SHP77 (cell line): ENCODE measurements at regions not wholly inside any gene's neighbourhood (a gene's known extent, or its start where the extent isn't known, plus 50 kb on each side); places are given as distances from the start of the nearest gene placed in this dataset.

Source experiments
- DNase-seq, 2 experiments: peaks; one replicate each; lab custom pipeline; 2025; lab: John Stamatoyannopoulos, UW

DNA sequence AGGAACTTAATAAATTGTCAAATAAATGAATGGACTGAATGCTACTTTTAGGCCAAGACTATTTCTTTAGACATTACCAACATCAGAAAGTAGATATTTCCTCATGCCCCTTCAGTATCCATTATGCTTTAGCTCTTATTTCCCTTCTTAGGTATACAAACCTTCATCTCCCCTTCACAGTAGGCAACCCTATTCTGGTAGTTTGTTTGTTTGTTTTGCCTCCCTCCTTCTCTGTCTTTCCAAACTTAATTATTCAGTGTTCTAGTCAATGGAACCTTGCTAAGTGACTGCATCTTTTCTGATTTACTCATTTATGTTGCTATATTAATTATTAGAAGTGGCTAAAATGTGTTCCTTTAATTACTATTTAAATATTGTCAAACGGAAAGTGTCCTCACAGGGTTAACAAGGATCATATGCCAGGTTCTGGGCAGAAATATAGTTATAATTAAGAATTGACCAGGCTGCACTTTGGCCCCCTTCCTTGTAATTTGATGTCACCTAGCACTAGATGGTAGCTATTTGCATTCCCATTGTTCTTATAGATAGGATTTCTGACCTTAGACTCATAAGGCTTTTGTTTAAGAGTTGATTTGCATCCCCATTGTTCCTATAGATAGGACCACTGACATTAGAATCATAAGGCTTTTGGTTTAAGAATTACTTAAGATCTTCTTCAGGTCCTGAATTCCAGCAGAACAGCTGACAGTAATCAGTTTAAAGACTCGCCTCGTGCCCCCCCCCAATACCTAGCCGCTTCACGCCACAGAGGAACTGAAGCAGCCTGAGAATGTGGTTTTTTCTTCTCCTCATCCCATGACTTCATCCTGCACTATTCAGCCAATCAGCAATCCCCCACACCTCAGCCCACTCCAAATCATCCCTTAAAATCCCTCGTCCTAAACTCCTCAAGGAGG lies 84.4 kb upstream of the NUDT12 start:
- DNase-seq, result no peak

DNA sequence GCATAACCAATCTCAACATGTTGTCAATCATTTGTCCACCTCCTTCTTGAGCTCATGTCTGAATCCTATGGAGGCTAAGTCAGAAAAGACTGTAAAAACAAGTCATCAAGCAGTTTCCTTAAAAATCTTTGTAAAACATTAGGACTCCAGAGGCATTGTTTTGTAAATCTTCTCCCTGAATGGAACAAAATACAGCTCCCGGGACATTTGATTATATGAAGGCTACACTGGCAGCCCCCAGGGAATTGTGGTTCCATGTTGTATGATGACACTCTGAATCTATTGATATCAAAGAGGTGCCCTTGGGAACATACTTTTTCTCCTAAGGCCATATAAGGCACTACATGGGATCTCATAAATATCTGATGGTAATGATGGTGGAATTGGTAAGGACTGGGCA lies 83.2 kb upstream of the NUDT12 start:
- no peak for DNase-seq

DNA sequence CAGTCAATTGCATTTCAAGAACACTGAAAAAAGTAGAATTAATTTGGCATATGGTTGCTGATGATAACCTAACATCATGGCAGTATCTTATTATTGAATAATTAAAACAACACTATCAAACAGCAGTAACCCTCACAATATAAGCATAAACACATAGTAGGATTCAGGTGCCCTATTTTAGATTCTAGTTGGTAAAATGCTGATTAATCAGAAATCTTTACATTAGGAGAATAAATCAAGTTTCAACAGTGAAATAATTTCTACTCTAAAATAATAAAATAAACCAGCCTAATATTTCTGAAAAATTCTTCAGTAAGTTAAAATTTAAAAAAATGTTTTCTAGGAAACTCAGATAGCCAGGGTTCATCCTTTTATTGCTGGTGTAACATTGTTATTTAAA lies 76.4 kb upstream of the NUDT12 start:
- no peak for DNase-seq

DNA sequence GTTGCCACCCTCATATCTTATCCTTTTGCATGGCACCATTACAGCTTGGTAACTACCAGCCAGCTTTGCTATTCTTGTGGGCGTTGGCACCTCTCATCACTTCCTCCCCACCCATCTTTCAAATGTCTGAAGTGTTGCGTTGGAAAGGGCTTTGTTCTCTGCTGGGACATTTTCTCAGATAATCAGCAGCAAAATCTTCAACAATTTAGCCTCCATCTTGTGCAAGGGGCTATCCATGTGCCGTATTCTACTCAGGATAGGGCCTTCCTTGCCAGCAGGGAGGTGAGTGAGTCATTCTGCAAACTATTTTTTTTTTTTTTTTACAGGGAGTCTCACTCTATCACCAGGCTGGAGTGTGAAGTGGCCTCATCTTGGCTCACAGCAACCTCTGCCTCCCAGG lies 62.1 kb upstream of the NUDT12 start:
- DNase-seq, result no peak

DNA sequence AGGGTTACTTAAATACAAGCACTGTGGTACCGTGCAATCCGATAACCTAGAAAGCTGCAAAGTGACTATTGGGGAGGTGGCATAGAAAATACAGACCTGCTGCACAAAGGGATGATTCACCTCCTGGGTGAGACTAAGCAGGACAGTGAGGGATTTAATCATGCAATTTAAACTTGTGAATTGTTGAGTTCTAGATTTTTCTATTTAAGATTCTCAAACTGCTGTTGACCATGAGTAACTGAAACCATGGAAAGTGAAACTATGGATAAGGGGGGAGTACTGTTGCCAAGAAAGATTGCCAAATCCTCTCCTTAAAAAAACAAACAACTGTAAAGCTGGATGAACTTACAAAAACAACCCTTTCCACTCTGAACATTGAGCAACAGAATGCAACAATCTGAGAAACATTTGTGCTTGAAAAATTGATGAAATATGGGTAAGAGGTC lies 61.5 kb upstream of the NUDT12 start:
- DNase-seq, result no peak

DNA sequence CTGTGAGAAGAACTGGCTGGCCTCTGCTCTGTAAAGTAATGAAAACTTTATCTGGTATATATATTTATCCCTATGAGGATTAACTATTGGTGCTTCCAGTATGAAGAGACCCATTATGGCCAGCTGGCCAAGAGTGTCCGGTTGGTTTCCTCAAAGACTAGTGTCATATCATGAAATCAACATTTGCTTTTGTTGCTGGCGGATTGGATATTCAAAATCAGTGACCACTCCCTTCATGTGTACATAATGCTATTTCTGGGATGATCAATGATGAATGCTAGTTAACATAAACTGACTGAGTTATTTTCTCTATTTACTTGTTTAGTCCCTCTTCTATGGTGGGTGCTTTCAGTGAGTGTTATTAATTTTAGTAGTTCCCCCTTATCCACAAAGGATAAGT lies 60.8 kb upstream of the NUDT12 start:
- no peak for DNase-seq

DNA sequence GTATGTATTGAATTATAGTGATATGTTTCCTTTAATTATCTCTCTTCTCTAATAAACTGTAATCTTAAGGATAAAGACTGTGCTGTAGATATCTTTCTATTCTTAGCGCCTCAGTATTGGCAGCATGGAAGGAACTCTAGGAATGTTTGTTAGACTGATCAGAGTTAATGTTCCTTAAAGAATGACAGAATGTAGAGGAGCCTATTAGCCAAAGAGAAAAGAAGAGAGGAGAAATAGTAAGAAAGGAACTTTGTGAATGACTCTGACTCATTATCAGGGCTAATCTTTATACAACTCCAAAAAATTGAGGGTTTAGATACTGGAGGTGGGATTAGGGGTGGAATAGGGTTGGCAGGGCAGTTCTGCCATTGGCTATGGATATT lies 59.0 kb upstream of the NUDT12 start:
- no peak for DNase-seq

DNA sequence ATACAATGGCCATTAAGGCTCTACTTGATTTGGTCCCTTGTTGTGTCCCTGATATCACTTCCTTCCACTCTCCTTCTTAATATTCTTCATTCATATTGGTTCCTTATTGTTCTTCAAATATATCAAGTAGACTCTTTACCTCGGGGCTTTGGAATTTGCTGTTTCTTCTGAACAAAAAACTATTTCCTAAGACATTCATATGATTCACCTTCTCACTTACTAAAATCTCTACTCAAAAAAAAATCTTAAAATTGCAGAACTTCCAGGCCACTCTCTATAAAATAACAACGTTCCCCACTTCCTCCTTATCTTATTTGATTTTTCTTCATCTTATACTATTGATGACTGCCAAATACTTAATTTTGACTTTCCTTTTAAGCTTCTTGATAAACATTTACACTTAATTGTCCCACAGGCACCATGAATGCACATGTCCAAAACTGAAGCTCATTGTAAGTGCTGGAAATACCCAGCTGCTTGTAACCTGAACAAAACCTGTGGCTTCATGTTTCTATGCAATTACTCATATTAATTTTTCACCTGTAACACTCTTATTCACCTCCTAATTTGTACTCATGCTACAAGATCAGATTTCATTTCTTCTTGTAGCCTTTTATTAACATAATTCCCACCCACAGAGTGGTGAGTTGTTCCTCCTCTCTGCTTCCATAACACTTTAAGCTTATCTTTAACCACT lies 58.4 kb upstream of the NUDT12 start:
- DNase-seq, result no peak

DNA sequence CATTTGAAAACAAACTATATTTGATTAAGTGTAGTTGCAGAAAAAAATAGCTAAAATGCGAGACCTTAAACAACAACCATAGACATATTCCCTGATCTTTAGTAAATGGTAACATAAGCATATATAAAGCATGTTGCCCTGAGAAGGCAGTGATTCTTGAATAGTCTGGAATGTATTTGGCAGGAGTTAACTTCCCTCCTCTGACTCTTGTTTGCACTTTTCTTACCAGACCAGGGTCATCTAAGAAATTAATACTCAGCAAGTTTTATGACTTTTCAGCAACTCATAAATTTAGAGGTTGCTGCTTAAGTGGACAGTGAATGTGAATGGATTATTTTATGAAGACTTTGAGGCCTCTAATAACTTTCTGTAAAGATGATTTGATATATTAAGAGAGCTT lies 55.3 kb upstream of the NUDT12 start:
- DNase-seq, result no peak

DNA sequence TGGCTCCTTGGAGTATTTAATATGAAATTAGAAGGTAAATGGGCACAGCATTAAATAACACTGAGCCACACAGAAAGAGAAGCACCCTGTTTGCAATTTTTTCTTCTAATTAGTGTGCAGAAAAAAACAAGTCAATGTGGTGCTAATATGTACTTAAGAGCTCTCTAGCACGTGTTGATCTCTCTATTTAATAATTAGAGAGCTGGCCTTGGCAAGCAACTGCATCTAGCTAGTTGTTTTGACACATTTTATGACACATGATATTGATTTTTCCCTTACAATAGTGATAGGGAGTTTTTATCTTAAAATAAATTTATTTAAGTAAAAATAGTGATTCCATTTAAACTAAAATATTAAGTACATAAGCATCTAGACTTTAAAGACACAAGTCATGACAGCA lies 54.5 kb upstream of the NUDT12 start:
- DNase-seq, result no peak

DNA sequence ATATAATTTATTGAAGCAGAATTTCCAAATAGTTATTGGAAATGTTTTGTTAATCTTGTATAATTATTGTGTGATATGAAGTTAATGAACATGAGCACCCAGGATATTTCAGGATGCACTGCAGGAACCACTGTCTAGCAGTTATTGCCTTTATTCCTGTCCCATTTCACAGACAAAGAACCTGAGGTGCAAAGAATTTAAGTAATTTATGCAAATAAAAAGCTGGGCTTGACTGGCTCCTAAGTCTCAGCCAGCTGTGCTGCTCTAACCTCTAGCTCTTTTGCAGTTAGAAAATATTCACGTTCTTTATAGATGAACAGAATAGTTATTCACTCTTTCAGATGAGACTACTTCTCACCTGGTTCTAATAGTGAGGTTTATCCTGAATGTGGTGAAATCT lies 50.0 kb upstream of the NUDT12 start:
- DNase-seq, result no peak
